Umbilical cord (tissue), 1 donor: ENCODE measurements at regions not wholly inside any gene's neighbourhood (a gene's known extent, or its start where the extent isn't known, plus 50 kb on each side); places are given as distances from the start of the nearest gene placed in this dataset.

ENCODE experiments used
- DNase-seq: peaks from one replicate; pipeline ENCODE4 v3.0.0-alpha.2; 2015; ENCODE audit warnings: low spot score

DNA sequence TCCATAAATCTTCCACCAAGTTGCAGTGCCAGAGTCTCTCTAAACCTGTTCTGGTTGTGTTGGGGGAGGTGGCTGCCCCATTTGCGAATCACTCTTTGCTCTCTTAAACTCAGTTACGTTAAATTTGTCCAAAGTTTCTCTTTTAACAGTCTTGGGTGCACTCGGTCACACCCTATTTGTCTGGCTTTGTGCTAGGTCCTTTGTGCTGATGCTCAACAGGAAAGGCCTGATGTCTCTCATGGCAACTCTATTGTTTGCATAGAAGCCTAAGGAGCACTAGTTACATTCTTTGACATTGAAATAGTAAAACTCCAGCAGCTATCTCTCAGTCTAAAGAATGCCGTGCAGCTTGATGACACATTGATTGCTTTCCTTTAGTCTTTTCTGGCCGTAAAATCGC lies 105.1 kb downstream of the TRMT11 start:
- DNase-seq = no peak

DNA sequence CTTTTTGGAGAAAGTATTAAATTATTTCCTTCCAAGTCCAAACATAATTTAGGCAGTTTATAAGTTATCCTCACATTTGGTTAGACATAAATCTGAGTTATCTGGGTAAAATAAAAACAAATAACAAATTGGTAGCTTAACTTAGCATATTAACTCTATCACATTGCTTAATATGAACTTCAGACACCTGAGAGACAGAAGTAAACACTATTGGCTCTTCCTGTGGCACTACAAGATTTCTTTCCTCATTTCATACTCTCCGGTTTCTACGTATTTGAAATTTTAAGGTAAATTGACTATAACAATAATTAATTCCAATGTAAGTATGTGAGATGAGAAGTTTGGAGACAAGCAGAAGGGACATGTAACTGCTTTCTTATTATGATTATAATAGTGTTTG lies 106.8 kb downstream of the TRMT11 start:
- no peak for DNase-seq

DNA sequence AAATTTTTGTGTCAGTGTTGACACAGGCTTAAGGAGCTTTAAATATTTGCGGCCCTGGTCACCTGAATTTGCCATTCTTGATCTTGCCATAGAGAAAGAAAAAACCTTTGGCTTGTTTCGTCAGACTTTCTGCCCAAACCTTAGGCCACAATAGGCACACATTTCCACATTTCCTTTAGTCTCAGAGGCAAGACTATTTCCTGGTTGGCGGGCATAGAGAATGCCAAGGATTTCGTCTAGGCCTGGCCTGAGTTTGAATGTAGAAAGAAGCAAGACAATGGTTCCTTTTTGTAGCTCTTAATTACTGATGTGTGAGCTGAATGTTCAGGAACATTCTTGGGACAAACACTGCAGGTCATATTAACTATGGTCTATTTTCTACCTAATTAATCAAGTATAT lies 108.1 kb downstream of the TRMT11 start:
- no peak for DNase-seq

DNA sequence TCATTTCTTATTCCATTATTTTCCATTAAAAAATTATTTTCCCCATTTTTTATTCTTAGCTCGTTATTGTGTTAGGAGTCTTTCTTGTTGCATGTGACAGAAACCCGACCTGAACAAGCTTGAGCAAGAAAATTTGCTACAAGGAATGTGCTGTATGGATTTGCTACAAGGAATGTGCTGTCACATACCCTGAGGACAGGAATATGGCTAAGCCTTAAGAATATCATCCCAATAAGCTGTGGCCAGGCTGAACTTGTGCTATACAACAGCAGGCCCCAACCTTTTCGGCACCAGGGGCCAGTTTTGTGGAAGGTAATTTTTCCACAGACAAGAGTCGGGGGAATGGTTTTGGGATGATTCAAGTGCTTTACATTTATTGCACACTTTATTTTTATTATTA lies 114.0 kb downstream of the TRMT11 start:
- peak; percentile 42 for DNase-seq

DNA sequence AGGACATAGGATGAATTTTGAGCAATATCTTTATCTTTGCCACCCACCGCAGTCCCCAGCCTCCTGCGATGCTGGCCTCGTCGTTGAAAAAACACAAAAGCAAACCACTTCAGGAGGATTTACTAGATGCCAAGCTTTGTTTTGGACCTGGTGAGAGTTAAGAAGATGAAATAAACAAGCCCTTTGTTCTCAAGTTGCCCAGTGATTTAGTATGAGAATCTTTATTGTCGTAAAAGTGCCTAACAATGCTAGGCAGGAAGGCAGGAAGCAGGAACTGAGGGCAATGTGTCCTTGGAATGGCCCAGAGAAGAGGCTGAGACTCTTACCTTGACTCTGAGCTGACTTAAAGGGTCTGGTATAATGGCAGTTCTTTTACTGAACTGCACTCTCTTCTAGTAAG lies 116.0 kb downstream of the TRMT11 start:
- DNase-seq = no peak

DNA sequence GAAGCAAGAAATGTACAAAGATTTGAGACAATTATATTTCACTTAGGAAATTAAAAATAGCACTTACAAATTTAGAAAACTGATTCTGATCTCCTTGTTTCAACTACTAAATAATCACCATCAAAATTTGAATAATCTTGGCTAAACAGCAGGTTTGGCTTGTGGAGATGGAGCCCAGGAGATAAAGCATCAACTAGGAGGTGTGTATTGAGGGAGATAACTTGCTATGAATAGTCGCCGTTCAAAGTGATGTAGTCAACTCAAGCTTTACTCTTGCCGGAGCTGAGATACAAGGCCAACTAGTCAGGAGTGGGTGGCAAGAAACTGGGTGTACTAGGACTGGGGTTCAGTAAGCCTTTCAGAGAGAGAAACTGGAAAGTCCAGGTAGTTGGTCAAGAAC lies 117.7 kb downstream of the TRMT11 start:
- DNase-seq = no peak

DNA sequence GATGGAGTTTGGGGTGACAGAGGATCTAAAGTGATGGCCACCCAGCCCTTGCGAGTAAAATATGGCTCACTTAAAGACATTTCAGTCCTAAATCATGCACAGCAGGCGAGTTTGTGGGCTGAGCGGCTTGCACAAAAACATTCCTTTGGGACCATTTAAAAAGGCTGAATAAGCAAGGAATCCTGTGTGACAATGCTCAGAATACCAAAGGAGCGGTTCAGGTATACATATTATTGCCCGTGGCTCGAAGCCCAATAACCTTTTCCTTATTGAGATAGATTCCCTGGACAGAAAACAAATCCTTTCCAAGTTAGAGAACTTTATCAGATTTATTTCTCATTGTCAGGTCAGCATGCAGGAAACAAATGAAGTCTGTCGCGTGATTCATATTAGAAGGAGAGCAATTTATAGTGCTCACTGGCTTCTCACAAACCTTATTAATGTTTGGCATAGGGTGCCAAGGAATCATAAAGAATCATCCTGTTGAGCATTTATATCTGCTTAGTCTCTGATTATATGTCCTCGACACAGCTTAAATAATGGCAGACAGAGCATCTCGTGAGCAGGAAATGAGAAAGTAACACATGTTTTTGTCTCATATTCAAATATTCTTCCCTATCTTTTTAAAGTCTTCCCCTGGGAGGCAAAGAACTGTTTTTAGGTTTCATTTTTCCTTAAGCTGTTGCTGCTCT lies 121.3 kb downstream of the TRMT11 start:
- DNase-seq = no peak

DNA sequence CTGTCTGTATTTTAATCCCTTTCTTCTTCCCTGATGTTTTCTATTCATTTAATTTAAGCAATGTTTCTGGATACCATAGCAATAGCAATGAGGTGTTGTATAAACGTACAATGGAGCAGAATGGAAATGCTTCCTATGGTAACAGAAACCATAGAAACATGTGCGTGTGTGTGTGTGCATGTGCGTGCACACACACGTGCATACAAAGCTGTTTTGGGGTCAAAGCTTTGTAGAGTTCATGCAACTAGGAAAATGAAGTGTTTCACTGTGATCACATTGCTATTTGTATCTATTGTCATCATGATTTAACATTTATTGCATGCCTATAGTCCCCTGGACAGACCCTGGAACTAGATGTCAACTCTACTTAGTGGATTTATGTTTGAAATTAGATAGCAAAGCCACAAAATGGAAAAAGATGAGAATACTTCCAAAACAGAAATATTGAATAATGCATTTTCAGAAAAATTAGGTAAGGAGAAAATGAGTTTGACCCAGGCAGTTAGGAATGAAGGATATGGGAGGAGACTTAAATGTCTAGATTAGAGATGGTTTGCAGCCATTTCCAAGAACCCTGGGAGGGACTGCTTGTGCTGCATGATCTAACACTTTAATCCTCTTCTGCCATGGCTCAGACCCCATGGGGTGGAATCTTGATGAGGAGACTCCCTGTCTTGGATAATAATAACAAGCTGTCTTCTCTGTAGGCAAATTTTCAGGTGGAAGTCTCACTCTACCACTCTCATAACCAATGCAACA lies 124.4 kb downstream of the TRMT11 start:
- DNase-seq = no peak

DNA sequence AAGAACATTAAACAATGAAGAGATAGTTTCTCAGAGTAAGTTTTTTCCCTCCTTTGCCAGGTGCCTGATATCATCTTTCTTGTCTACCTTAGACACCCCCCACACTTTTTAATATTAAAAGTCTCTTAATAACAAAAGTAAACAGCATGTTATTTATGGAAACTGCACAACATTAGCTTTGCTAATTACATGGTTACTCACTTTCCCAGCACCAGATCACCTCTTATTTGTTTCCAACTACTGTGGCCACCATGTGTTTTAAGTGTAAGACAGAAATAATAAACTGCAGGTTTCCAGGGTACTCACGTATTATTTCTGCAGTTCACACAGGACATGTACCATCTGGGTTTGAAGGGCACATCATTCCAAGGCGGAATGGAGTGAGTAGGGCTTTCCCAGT lies 125.0 kb downstream of the TRMT11 start:
- no peak for DNase-seq

DNA sequence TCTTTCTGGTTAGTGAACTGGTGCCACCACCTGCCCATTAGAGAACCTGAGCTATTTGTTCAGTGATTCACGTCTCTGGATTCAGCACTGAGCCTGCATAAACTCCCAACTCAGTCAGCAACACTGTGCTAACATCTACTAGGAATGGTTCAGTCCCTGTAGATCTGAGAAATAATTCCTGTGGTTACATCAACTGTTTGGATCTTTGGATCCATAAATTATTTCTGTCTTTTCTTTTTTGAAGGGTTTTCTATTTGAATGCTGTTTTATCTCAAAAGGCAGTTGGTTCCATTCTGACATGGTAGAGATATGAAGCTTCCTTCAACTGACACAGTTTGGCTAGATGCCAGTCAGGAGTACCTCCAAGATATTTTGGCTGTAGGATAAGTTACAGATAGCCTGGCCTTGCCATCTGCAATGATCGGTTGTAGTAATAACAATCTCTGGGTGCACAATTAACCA lies 125.9 kb downstream of the TRMT11 start:
- peak; percentile 70 for DNase-seq

DNA sequence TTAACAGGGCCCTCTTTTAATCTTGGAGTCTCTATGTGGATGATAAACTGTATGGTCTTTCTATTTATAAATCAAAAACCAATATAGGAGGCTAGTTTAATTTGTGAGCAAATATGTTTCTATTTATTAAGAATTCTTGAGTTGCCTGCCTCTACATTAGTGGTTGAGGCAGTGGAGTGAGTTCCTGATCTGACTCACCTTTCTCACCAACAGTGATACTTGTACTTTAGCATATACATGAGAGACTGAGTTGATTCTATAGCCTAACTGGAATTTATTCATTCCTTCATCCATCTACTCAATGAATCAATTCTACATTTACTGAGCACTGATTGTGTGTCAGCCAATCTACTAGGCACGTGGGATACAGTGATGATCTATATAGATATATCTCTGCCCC lies 126.9 kb downstream of the TRMT11 start:
- DNase-seq = no peak

DNA sequence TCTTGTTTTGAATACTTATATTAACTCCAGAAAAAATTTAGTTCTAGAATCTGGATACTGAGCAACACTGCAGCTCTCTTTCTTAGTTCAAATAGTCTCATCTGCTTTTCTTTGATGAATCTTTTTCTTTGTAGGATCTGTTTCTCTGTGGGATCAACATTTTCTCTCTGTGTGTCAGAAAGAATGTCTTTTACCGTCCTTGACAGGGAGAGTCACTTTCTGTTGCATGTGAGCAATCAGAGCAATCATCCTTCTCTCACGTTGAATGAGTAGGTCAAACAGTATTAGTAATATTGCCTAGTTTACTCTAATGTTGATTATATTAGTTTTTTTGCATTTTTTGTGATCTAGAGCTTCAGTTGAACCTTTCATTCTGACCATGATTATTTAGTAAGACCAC lies 130.9 kb downstream of the TRMT11 start:
- DNase-seq = no peak

DNA sequence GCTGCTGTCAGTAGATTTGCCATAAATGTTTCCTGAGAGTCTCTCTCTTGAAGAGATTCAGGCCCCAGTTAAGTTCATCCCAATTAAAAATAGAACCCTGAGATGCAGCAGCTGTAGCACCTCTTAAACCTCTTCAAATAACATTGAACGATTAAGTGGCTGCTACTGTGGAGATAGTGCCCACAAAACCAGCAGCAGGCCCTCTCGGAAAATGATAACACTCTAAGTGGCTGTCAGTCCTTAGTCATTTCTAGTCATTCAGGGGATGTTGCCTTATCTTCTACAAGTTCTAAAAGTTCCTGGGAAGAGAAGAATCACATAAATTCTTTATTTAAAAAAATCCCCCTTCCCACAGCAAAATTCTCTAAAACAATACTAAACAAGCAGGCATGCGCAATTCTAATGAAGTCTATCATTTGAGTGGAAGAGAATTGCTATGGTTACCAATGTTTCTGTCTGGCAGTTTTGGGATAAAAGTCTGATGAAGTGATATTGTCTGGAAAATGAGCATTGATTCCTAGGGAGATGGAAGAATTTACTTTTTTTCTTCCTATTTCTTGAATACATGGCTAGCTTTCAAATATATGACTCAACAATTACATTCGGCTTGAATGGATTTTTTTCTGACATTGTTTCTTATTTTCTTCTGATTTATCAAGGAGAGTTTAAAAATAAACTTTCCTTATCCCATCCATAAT lies 131.9 kb downstream of the TRMT11 start:
- DNase-seq = no peak

DNA sequence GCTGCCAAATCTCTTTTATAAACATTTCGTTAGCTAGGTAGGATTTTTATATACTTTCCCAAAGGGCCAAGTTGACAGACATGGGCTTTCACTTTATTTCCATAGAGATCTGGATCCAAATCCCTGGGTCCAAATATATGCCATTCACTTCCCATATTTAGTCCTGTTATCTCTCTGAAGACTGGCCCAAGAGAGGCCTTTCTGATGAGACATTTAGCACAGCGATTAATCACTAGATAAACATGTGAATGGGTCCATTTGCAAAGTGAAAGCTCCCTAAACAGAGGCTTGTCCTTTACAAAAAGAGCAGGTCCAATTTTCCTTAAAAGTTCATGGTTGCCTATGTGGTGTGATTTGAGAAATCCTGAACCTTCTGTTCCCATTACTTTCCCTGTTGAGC lies 132.6 kb downstream of the TRMT11 start:
- DNase-seq = no peak

DNA sequence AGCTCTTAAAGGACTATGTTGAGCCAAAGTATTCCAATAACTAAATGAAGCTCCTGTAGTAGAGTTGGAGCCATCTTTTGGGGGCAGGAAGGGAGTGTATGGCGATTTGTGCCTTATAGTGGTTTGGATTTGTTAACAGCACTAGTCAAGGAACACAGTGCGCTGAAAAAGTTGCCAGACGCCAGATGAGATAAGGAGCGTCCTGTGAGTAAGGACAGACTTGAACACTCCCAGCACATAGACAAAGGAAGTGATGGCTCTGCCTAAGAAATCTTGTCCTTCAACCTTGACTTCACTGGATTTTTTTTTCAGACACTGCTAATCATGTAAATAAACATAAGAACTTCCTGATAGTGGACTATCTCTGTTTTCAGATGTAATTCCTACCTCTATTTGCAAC lies 136.9 kb downstream of the TRMT11 start:
- peak; percentile 22 for DNase-seq

DNA sequence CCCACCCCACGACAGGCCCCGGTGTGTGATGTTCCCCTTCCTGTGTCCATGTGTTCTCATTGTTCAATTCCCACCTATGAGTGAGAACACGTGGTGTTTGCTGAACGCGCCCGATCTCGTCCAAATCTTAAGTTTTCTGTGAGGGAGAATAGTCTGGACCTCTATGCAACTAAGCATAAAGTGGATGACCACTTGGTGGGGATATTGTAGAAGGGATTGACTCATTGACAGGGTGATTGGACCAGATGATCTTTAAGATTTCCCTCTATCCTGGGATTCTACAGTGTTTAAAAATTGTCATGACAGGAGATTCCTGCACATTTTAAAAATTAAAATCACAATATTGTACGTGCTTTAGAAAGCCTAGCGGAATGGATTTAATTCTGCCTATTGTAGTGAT lies 141.3 kb downstream of the TRMT11 start:
- DNase-seq = no peak

DNA sequence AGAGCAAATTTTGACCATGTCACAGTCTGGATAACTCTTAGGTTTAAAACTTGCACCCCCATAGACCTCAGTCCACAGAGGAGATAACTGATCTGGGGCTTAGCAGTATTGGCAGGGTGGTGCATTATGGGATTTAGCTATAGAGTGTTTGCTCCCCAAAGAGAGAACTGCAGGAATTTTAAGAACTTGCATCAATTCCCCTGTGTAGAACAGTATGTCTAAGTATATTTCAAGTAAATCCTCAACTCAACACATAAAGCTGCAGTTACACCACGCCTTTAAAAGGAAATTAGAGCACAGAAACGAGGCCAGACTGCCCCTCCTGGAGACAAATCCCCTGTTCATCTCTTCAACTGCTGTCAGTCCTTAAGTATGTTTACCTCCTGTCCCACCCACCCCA lies 144.9 kb downstream of the TRMT11 start:
- peak; percentile 85 for DNase-seq

DNA sequence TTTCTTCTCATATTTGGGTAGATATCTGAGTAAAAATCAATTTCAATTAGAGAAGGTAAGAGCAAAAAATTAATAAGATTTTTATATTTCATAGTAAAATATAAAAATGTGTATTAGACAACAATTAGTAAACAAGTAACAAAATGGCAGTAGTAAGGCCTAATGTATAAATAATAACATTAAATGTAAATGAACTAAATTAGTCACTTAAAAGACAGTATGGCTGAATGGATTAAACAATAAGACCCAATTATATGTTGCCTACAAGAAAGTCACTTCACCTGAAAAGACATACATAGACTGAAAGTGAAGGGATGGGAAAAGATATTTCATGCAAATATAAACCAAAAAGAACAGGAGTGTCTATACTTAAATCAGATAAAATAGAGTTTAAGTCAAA lies 147.6 kb downstream of the TRMT11 start:
- no peak for DNase-seq

DNA sequence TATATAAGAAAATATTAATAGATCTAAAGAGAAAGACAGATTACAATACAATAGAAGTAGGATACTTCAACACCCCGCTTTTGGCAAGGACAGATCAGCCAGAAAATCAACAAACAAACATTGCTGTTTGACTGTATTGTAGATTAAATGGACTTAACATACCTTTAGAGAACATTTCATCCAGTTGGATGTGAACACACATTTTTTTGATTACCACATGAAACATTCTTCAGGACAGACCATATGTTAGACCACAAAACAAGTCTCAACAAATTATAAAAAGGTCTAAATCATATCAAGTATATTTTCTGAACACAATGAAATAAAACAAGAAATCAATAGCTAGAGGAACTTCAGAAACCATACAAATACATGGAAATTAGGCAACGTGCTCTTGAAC lies 148.2 kb downstream of the TRMT11 start:
- no peak for DNase-seq

DNA sequence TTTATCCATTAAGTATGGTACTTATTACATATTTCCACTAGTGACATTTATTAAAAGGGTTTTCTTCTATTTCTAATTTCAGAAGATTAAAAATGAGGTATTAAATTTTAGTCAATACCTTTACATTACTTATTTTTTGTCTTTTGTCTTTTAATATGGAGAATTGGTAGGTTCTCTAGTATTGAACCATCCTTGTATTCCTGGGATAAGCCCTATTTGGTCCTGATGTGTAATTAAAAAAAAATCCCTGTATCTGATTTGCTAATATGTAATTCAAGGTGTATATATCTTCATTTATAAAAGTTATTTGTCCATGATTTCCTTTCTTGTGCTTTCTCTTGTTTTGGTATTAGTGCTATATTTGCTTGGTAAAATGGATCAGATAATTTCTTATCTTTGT lies 153.7 kb downstream of the TRMT11 start:
- no peak for DNase-seq

DNA sequence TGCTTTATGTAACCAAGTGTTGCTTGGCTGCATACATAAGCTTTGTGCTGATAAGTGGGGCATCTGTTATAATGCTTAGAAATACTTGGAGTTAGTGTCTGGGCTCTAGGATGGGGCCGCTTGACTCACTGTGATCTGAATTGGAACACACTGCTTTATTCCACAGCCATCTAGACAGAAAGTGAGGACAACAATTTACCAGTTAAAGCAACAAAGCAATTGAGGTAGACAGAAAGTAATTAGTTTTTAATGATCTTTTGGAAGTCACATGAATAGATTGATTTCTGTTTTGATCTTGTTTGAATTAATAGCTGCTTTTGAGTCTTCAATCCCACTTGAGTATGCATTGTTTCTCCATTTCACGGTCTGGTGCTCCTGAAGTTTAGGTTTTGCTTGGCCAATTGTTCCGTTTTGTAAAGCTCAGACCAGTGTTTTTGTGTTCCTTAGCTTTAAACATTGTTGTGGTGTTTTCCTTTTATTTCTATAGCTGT lies 157.5 kb downstream of the TRMT11 start:
- peak; percentile 82 for DNase-seq

DNA sequence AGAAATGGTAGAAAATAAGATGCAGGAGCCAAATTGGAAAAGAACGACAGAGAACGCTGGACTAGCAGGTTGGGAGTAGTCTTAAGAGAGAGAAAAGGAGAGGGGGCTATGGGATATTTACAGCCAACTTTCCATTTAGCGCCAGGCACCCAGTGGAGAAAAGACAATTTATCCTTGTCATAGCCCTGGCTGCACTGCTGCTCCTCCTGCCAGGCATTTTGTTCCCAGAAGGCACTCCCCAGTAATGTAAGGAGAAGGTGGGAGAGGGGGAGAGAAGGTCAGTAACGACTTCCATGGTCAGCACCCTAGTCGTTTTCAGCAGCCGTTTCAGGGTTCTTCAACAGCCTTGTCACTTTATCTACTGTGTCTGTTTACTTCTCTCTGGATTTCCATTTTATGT lies 159.0 kb downstream of the TRMT11 start:
- no peak for DNase-seq
